Esophagus muscularis mucosa (tissue), 4 donors: ENCODE measurements at regions not wholly inside any gene's neighbourhood (a gene's known extent, or its start where the extent isn't known, plus 50 kb on each side); places are given as distances from the start of the nearest gene placed in this dataset.

Source experiments
- DNase-seq: peaks from one replicate; pipeline ENCODE4 v3.0.0-alpha.2; 2017; ENCODE audit errors: extremely low spot score
- H3K27ac ChIP-seq, 4 donors: fragments of 200-600 bp; sonication (generic); replicated peaks in 1 of 4; 1 replicate in 3 of 4; 2 replicates in 1 of 4; pipeline ENCODE4 v1.5.1; 2016 to 2019; ENCODE audit warnings: mild to moderate bottlenecking in 1 of 4
- H3K27me3 ChIP-seq, 4 donors: fragments of 200-600 bp; sonication (generic); one replicate each; pipeline versions ENCODE4 v1.5.1 to v1.6.0; 2016 to 2019
- H3K36me3 ChIP-seq, 4 donors: fragments of 200-600 bp; sonication (generic); one replicate each; pipeline ENCODE4 v1.5.1; 2016 to 2019
- H3K4me1 ChIP-seq, 4 donors: fragments of 200-600 bp; sonication (generic); one replicate each; pipeline ENCODE4 v1.5.1; 2016 to 2019
- H3K4me3 ChIP-seq, 4 donors: fragments of 200-600 bp; sonication (generic); 1 replicate in 2 of 4; 2 replicates in 2 of 4; pipeline ENCODE4 v1.5.1; 2016 to 2019; ENCODE audit warnings: mild to moderate bottlenecking in 4 of 4, moderate library complexity in 1 of 4
- H3K9me3 ChIP-seq, 4 donors: fragments of 200-600 bp; sonication (generic); 1 replicate in 3 of 4; 2 replicates in 1 of 4; pipeline ENCODE4 v1.5.1; 2016 to 2019
- CTCF ChIP-seq, 3 experiments: fragments of 200-600 bp in 2 of 3; fragments of 450-650 bp in 1 of 3; sonication (generic) in 2 of 3; IDR thresholded peaks; one replicate each; pipeline ENCODE4 v1.5.1; 2017 to 2019; ENCODE audit warnings: antibody characterized with exemption in 3 of 3, mild to moderate bottlenecking in 2 of 3, moderate library complexity in 1 of 3
- EP300 ChIP-seq: sonication (generic); formaldehyde crosslinking; IDR thresholded peaks from one replicate; pipeline ENCODE4 v1.6.1; 2017; ENCODE audit warnings: antibody characterized with exemption
- POLR2A ChIP-seq: fragments of 450-650 bp; IDR thresholded peaks from one replicate; pipeline ENCODE4 v1.6.1; 2017; ENCODE audit warnings: antibody characterized with exemption, moderate library complexity, mild to moderate bottlenecking, low read depth
- POLR2AphosphoS5 ChIP-seq, 2 donors: sonication (generic); formaldehyde crosslinking; IDR thresholded peaks; one replicate each; pipeline ENCODE4 v1.6.1; 2017; ENCODE audit warnings: antibody characterized with exemption in 2 of 2
- WGBS: methylation state at CpG from one replicate; pipeline ENCODE4 v1.1.5; 2018; 5-methylcytosine and 5-hydroxymethylcytosine counted together
- intact Hi-C: fragments of 100-400 bp; cut with DNase I; formaldehyde crosslinking; loops from one replicate; pipeline ENCODE4 v1.15.1; 2023

- H3K36me3 ChIP-seq, result no peaks in the 10 kb centered on the region
- peaks cover 6 to 42% (median 39%) of the 10 kb centered on the region in 4 donors for H3K4me1 ChIP-seq
- H3K9me3 ChIP-seq, result no peaks in the 10 kb centered on the region
- no peak overlapping the region for H3K4me3 ChIP-seq
- TF ChIP-seq POLR2AphosphoS5 (IDR thresholded peaks at IDR 0.05), result no peak
- TF ChIP-seq CTCF (IDR thresholded peaks at IDR 0.05), result no peak
- no peak for TF ChIP-seq POLR2A
- no peak for TF ChIP-seq EP300
- no peaks in the 10 kb centered on the region for H3K27me3 ChIP-seq
- H3K27ac ChIP-seq, result no peak overlapping the region
- intact Hi-C loops, result loop anchor here (5.0 kb wide), 1 partner anchor 162 kb away; the partner anchor contains the start of gene NRP1
- DNase-seq, result no peak
These were observed 160.3 kb upstream of the NRP1 start for GRCh38 chr10:33494694-33495265.

GRCh38 chr10:33493978-33494377 is 159.5 kb upstream of the NRP1 start:
- H3K9me3 ChIP-seq, result no peaks in the 10 kb centered on the region
- no peak for TF ChIP-seq EP300
- no peak for TF ChIP-seq CTCF (IDR thresholded peaks at IDR 0.05)
- TF ChIP-seq POLR2A, result no peak
- no peak for TF ChIP-seq POLR2AphosphoS5 (IDR thresholded peaks at IDR 0.05)

GRCh38 chr10:33493497-33493896 is 159.0 kb upstream of the NRP1 start:
- Histone ChIP-seq H3K4me1 (peaks cover 6 to 50% (median 49%) of the 10 kb centered on the region in 4 donors), H3K27me3 (no peaks in the 10 kb centered on the region), H3K4me3 (no peak overlapping the region), H3K27ac (peak overlapping the region; percentile 26 to 65 (median 58)), H3K36me3 (no peaks in the 10 kb centered on the region), H3K9me3 (no peaks in the 10 kb centered on the region)
- intact Hi-C loops, result loop anchor here (5.0 kb wide), 1 partner anchor 161 kb away; the partner anchor contains the start of gene NRP1
- 52% methylated on average over 3 of the region's 3 CpGs for WGBS
- DNase-seq, result no peak
- TF ChIP-seq EP300 (no peak), CTCF (IDR thresholded peaks at IDR 0.05) (no peak), POLR2A (no peak), POLR2AphosphoS5 (IDR thresholded peaks at IDR 0.05) (no peak)

More at GRCh38 chr10:33493978-33494377, 159.5 kb upstream of the NRP1 start:
- Histone ChIP-seq H3K27me3 (no peaks in the 10 kb centered on the region), H3K36me3 (no peaks in the 10 kb centered on the region), H3K4me3 (no peak overlapping the region), H3K4me1 (peaks cover 6 to 50% (median 47%) of the 10 kb centered on the region in 4 donors), H3K27ac (peak overlapping the region; percentile 26 to 65 (median 58))
- 50% methylated on average over 2 of the region's 2 CpGs for WGBS
- no peak for DNase-seq
- intact Hi-C loops, result loop anchor here (5.0 kb wide), 1 partner anchor 162 kb away; the partner anchor contains the start of gene NRP1

GRCh38 chr10:33492701-33493345 is 158.4 kb upstream of the NRP1 start:
- Histone ChIP-seq H3K9me3 (no peaks in the 10 kb centered on the region), H3K27me3 (no peaks in the 10 kb centered on the region), H3K27ac (peak overlapping the region; percentile 26 to 65 (median 58)), H3K4me1 (peaks cover 6 to 54% (median 49%) of the 10 kb centered on the region in 4 donors), H3K36me3 (no peaks in the 10 kb centered on the region), H3K4me3 (no peak overlapping the region)
- whole genome bisulfite sequencing, result 58% methylated on average over 4 of the region's 4 CpGs
- intact Hi-C loops, result loop anchor here (5.0 kb wide), 1 partner anchor 161 kb away; the partner anchor contains the start of gene NRP1
- TF ChIP-seq POLR2AphosphoS5 (IDR thresholded peaks at IDR 0.05) (no peak), EP300 (no peak), CTCF (IDR thresholded peaks at IDR 0.05) (no peak), POLR2A (no peak)
- DNase-seq, result no peak
